GM12874 (cell line): ENCODE measurements at regions not wholly inside any gene's neighbourhood (a gene's known extent, or its start where the extent isn't known, plus 50 kb on each side); places are given as distances from the start of the nearest gene placed in this dataset.

Experiments used
- CTCF ChIP-seq: IDR thresholded peaks from 2 replicates; pipeline ENCODE4 v1.5.1; 2011; ENCODE audit warnings: low read depth, mild to moderate bottlenecking, control low read depth, low read length, moderate library complexity; ENCODE audit not compliant: insufficient read depth

DNA sequence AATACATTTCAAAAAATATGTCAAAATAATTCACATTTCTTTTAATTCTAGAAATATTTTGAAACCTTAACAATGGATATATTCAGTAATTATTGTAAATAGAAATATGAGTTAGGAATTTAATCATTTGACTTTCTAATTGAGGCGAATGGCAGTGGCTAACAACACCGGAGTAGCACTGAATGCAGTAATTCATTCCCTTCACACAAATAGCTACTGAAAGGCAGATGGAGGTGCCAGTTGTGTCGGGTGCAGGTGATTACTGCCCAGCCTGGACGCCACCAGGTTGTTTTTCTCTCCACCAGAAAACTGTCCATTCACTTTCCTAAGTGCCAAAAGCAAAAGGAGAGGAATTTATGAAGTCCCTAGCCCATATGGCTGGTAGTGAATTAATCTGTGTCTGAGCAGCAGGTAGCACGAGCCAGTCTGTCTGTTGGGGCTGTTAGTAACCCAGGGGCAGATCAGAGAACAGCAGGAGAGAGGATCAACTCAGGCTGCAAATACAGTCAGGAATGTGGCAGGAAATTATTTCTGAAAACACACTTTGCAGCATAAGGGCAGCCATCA is 79.3 kb upstream of the GMNC start:
- no peak for TF ChIP-seq CTCF

DNA sequence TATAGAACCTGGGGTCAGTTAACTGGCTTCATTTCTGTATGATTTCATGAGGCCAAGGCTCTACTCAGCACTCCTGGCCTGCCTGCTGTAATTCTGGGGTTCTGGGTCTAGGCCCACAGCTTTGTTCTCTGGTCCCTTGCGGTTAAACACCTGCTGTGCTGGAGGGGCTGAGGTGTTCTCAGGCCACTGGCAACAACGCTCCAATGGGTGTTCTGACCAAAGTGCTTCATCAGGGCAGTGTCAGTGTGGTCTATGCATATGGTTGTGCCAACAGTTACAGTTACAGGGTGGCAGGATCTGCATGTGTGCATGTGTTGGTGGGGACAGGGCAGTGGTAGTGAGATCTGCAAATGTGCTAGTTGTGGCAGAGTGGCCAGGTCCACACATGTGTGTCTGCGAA is 64.1 kb upstream of the GMNC start:
- no peak for TF ChIP-seq CTCF

- no peak for TF ChIP-seq CTCF
Measured at GRCh38 chr3:190912736-190913135, 50.2 kb upstream of the GMNC start.
